ENCODE measurements at regions not wholly inside any gene's neighbourhood (a gene's known extent, or its start where the extent isn't known, plus 50 kb on each side); places are given as distances from the start of the nearest gene placed in this dataset.
"Not testable (repeated sequence)": the region's sequence is repeated elsewhere in the genome, so short reads cannot be mapped to it uniquely, and the experiment has no call there.

DNA sequence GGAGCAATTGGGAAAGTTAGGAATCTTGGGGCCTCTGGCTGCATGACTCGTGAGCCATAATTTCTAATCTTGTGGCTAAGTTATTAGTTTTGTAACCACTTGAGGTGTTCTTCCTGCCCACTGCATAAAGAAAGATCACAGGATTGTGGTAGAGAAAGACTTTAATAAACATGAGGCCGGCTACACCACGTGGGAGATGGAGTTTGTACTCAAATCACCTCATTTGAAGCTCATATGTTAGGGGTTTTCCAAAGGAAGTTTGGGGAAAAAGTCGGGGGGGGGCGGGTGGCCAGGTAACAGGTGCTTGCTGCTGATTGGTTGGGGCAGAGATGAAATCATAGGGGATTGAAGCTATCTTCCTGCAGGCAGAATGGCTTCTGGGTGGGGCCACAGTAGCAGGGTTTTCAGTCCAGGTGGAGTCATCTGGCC lies 287.8 kb downstream of the ZNF674 start:
- ATAC-seq (no peak), DNase-seq (ENCODE audit: low spot score) (no peak)
- Mint-ChIP-seq H3K36me3 (no peaks in the 10 kb centered on the region), H3K9me3 (no peaks in the 10 kb centered on the region), H3K4me3 (no peak overlapping the region), H3K27ac (no peak overlapping the region), H3K27me3 (peaks cover 0 to 29% of the 10 kb centered on the region in 2 donors), H3K4me1 (ENCODE audit: low read depth in 2 of 2) (peaks cover 0 to 7% of the 10 kb centered on the region in 2 donors)

DNA sequence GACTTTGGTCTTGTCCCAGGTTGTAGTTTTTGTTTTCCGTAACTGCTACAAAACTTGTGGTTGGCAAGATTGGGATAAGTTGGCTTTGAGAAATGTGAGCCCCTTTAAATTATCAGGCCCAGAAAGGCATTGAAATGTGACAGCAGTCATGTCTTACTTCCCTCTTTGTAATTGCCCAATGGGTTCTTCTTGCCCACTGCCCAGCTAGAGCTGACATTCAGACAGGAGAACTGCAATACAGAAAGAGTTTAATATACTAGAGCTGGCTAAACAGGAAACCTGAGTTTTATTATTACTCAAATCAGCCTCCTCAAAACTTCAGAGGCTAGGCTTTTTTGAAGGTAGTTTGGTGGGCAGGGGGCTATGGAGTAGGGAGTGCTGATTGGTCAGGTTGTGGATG lies 288.3 kb downstream of the ZNF674 start:
- Mint-ChIP-seq H3K4me1 (ENCODE audit: low read depth in 2 of 2) (peaks cover 0 to 7% of the 10 kb centered on the region in 2 donors), H3K27ac (no peak overlapping the region), H3K9me3 (no peaks in the 10 kb centered on the region), H3K4me3 (no peak overlapping the region), H3K27me3 (peaks cover 0 to 28% of the 10 kb centered on the region in 2 donors), H3K36me3 (no peaks in the 10 kb centered on the region)
- DNase-seq (ENCODE audit: low spot score) (no peak), ATAC-seq (no peak)

DNA sequence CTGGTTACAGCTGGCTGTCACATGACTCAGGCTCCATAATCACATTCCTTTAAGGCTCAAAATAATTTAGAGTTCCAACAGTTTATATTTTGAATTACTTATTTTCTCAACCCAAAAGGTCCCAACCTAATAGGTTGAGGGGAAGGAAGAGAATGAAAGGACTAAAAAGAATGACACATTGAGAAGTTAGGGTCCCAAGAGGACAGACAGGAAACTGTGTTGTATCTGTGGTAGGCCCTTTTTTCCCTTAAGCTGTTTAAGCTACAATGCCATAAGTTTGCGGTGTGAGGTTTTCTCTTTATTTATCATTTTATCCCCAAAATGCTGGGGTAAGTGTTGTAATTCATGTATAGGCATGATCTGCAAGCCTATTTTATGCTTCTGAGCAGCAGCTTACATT lies 290.2 kb downstream of the ZNF674 start:
- no peak for DNase-seq (ENCODE audit: low spot score)
- Mint-ChIP-seq H3K27me3 (peaks cover 0 to 24% of the 10 kb centered on the region in 2 donors), H3K27ac (no peak overlapping the region), H3K4me1 (ENCODE audit: low read depth in 2 of 2) (peaks cover 0 to 7% of the 10 kb centered on the region in 2 donors), H3K36me3 (no peaks in the 10 kb centered on the region), H3K4me3 (no peak overlapping the region), H3K9me3 (no peaks in the 10 kb centered on the region)
- ATAC-seq: no peak

DNA sequence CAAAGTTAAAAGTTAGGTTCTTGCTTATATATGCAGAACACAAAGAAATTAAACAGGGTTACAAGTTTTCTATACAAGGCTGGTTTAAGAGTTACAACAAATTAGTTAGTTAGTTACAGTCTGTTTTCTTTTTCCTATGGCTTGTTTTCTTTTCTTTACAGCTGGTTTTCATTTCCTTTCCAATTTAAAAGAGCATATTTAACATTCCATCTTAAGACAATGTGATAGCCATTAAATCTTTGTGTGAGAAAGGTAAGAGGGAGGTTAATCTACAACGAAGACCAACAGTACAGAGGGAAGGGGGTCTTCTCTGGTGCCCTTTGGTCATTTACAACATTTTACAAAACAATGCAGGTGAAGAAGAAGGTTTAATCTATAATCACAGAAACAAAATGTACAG lies 290.6 kb downstream of the ZNF674 start:
- no peak for ATAC-seq
- Mint-ChIP-seq H3K9me3 (no peaks in the 10 kb centered on the region), H3K27ac (no peak overlapping the region), H3K4me1 (ENCODE audit: low read depth in 2 of 2) (peaks cover 0 to 7% of the 10 kb centered on the region in 2 donors), H3K36me3 (no peaks in the 10 kb centered on the region), H3K27me3 (peaks cover 0 to 23% of the 10 kb centered on the region in 2 donors), H3K4me3 (no peak overlapping the region)
- no peak for DNase-seq (ENCODE audit: low spot score)

DNA sequence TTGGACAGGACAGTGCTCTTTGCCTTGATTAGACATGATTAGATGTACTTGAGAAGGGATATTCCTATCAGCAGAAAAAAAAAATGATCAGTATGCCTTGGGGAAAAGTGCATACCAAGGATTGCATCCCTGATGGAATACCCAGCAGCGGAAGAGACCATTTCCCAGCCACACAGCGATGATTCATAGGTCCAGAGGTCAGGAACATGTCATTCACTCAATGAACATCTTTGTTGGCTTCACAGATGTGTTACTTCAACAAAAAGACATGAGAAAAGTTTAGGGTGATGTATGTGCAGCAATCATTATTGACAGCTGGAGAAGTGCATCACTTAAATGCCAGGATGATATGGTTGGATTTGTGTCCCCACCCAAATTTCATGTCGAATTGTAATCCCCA lies 293.5 kb downstream of the ZNF674 start:
- Mint-ChIP-seq H3K4me3 (no peak overlapping the region), H3K27ac (no peak overlapping the region), H3K9me3 (no peaks in the 10 kb centered on the region), H3K36me3 (no peaks in the 10 kb centered on the region), H3K27me3 (peaks cover 6 to 34% of the 10 kb centered on the region in 2 donors), H3K4me1 (ENCODE audit: low read depth in 2 of 2) (peaks cover 0 to 2% of the 10 kb centered on the region in 2 donors)
- ATAC-seq (no peak), DNase-seq (ENCODE audit: low spot score) (no peak)

DNA sequence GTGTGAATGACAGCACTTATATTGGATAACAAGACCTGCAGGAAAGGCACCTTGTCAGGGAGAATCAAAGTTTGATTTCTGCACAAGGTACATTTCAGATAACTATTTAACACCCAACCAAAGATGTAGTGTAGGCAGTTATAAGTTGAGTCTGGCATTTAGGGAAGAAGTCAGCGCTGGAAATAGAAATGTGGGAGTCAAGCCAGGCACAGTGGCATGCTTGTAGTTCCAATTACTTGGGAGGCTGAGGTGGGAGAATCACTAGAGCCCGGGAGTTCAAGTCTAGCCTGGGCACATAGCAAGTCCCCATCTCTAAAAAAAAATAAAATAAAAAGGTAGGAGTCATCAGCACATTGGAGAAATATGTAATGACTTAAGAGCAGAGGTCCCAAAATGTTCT lies 295.1 kb downstream of the ZNF674 start:
- H3K27me3 Mint-ChIP-seq: peaks cover 6 to 28% of the 10 kb centered on the region in 2 donors
- DNase-seq (ENCODE audit: low spot score) (no peak), ATAC-seq (no peak)
- H3K4me1 Mint-ChIP-seq (ENCODE audit: low read depth in 2 of 2): peaks cover 0 to 2% of the 10 kb centered on the region in 2 donors
- H3K9me3 Mint-ChIP-seq: no peaks in the 10 kb centered on the region
- H3K27ac Mint-ChIP-seq: no peak overlapping the region
- no peaks in the 10 kb centered on the region for H3K36me3 Mint-ChIP-seq
- no peak overlapping the region for H3K4me3 Mint-ChIP-seq

DNA sequence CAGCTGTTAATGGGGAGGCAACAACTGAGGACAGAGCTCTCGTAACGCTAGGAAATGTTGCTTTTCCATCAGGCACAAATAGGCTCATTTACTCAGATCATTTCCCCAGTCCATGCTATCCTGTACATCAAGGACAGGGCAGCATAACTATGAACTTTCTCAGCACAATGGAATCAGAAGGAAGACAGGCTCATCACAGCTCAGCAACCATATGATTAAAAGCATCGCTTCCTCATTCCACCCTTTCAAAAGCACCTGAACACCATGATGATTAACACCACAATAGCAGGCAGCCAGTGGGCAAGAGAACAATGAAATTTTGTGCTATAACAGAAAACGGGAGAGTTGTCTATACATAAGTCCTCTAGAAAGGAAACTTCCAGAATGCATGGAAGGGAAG lies 297.8 kb downstream of the ZNF674 start:
- peaks cover 6 to 16% of the 10 kb centered on the region in 2 donors for H3K27me3 Mint-ChIP-seq
- no peaks in the 10 kb centered on the region for H3K36me3 Mint-ChIP-seq
- H3K4me3 Mint-ChIP-seq: no peak overlapping the region
- no peaks in the 10 kb centered on the region for H3K4me1 Mint-ChIP-seq (ENCODE audit: low read depth in 2 of 2)
- no peak overlapping the region for H3K27ac Mint-ChIP-seq
- ATAC-seq (no peak), DNase-seq (ENCODE audit: low spot score) (no peak)
- no peaks in the 10 kb centered on the region for H3K9me3 Mint-ChIP-seq

DNA sequence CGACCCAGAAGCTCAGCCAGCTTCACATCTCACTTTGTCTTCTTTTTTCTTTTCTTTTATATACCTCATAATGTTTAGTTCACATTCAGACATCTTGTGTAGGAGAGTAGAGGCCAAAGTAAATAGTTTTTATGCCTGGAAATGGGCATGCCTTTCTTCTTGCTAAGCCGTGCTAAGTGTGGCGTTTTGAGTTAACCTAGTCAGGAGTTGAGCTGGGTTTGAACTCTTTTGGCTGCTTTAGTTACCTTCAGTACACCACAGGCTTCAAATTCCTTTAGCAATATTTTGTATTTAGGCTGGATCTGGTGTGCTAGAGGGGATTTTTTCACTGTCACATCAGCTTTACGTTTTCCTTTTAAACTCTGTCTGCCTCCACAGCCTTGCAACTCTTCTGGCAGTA lies 300.8 kb downstream of the ZNF674 start:
- ATAC-seq (no peak), DNase-seq (ENCODE audit: low spot score) (no peak)
- no peaks in the 10 kb centered on the region for H3K36me3 Mint-ChIP-seq
- no peak overlapping the region for H3K27ac Mint-ChIP-seq
- no peaks in the 10 kb centered on the region for H3K4me1 Mint-ChIP-seq (ENCODE audit: low read depth in 2 of 2)
- no peak overlapping the region for H3K4me3 Mint-ChIP-seq
- H3K9me3 Mint-ChIP-seq: no peaks in the 10 kb centered on the region
- H3K27me3 Mint-ChIP-seq: peaks cover 6 to 11% of the 10 kb centered on the region in 2 donors

DNA sequence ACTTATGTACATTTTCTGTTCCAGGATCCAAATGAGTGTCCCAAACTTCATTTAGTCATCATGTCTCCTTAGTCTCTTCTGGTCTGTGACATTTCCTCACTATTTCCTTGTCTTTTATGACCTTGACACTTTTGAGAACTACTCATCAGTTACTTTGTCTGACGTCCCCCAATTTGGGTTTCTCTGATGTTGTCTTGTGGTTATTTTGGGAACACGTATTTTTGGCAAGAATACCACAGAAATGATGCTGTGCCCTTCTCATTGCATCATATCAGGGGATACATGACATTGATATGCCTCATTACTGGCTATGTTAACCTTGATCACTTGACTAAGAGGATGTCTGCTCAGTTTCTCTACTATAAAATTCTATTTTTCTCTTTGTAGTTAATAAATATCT lies 308.8 kb downstream of the ZNF674 start:
- no peak overlapping the region for H3K27ac Mint-ChIP-seq
- DNase-seq (ENCODE audit: low spot score): no peak
- no peak overlapping the region for H3K4me3 Mint-ChIP-seq
- H3K27me3 Mint-ChIP-seq: peaks cover 0 to 13% of the 10 kb centered on the region in 2 donors
- no peaks in the 10 kb centered on the region for H3K36me3 Mint-ChIP-seq
- no peaks in the 10 kb centered on the region for H3K9me3 Mint-ChIP-seq
- no peak for ATAC-seq
- H3K4me1 Mint-ChIP-seq (ENCODE audit: low read depth in 2 of 2): peaks cover 4 to 7% of the 10 kb centered on the region in 2 donors

DNA sequence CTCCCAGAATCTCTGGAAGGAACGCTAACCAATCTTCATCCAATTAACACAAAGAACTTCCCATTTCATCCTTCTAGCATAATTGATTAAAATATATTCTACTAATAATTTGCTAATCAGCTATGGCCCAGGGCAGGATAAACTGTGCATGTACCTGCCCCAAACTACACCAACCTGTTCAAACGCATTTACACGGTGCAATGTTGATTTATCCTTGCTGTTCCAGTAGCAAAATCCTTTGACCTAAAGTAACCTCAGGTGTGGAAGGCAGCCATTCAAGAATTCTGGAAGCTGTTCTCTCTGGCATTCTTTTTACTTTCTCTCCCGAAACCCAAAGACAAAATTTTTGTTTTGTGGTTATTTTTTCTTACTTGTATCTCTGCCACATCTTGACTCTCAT lies 309.4 kb downstream of the ZNF674 start:
- Mint-ChIP-seq H3K27me3 (peaks cover 0 to 13% of the 10 kb centered on the region in 2 donors), H3K4me1 (ENCODE audit: low read depth in 2 of 2) (peaks cover 4 to 7% of the 10 kb centered on the region in 2 donors), H3K36me3 (no peaks in the 10 kb centered on the region), H3K9me3 (no peaks in the 10 kb centered on the region), H3K27ac (no peak overlapping the region), H3K4me3 (no peak overlapping the region)
- DNase-seq (ENCODE audit: low spot score): no peak
- no peak for ATAC-seq

DNA sequence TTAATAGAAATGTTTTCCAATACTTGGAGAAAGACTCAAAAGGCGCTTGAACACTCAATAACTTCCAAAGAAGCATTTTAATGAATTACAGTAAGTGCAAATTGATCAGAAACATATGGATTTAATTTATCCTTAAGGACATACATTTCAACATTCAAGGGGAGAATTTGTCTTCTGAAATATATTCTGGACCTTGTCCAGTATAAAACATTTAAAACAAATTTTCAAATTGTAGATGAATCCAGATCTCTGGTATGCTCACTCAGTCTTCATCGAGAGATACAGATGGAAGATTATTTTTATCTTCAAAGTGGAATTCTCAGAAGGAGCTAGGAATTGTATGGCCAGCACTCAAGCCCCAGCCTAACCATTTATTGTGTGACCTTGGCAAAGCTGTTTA lies 310.4 kb downstream of the ZNF674 start:
- Mint-ChIP-seq H3K36me3 (no peaks in the 10 kb centered on the region), H3K4me1 (ENCODE audit: low read depth in 2 of 2) (peaks cover 4 to 7% of the 10 kb centered on the region in 2 donors), H3K9me3 (no peaks in the 10 kb centered on the region), H3K4me3 (no peak overlapping the region), H3K27me3 (peaks cover 0 to 13% of the 10 kb centered on the region in 2 donors), H3K27ac (no peak overlapping the region)
- DNase-seq (ENCODE audit: low spot score): no peak
- ATAC-seq: no peak

DNA sequence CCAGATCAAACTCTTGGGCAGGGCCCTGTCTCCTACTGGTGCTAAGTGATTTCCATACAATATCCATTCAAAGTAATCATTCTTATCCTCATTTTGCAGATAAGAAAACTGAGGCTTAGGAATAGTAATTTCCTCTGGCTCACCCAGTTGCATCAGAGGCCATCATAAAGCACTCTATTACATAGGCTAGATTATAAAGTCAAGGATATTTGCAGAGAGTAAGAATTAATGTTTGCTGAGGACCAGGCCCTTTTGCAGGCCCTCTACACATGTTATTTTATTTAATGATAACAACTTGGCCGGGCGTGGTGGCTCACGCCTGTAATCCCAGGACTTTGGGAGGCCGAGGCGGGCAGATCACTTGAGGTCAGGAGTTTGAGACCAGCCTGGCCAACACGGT lies 316.8 kb downstream of the ZNF674 start:
- H3K27ac Mint-ChIP-seq: no peak overlapping the region
- H3K4me1 Mint-ChIP-seq (ENCODE audit: low read depth in 2 of 2): no peaks in the 10 kb centered on the region
- DNase-seq (ENCODE audit: low spot score) (no peak), ATAC-seq (no peak)
- H3K27me3 Mint-ChIP-seq: peaks cover 0 to 2% of the 10 kb centered on the region in 2 donors
- no peaks in the 10 kb centered on the region for H3K36me3 Mint-ChIP-seq
- H3K9me3 Mint-ChIP-seq: no peaks in the 10 kb centered on the region
- no peak overlapping the region for H3K4me3 Mint-ChIP-seq

DNA sequence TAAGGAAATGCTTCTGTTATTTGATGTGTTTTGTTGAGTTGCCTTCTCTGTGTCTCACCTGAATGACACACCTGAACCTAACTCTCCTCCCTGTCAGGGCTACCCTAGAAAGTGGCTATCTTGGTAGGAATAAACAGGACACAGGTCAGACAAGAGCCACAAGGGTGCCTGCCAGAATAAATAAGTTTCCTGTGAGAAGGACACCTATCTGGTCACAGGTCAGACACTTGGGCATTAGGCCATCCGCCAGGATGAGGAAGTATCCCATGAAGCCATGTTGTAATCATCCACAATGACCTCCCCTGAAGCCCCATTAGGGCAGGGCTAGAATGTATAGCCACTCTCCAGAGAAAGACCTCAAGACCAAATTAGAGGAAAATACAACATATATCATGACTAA lies 318.8 kb downstream of the ZNF674 start:
- no peaks in the 10 kb centered on the region for H3K4me1 Mint-ChIP-seq (ENCODE audit: low read depth in 2 of 2)
- peaks cover 0 to 3% of the 10 kb centered on the region in 2 donors for H3K27me3 Mint-ChIP-seq
- H3K36me3 Mint-ChIP-seq: no peaks in the 10 kb centered on the region
- H3K9me3 Mint-ChIP-seq: no peaks in the 10 kb centered on the region
- DNase-seq (ENCODE audit: low spot score): no peak
- ATAC-seq: no peak
- H3K27ac Mint-ChIP-seq: no peak overlapping the region
- no peak overlapping the region for H3K4me3 Mint-ChIP-seq

DNA sequence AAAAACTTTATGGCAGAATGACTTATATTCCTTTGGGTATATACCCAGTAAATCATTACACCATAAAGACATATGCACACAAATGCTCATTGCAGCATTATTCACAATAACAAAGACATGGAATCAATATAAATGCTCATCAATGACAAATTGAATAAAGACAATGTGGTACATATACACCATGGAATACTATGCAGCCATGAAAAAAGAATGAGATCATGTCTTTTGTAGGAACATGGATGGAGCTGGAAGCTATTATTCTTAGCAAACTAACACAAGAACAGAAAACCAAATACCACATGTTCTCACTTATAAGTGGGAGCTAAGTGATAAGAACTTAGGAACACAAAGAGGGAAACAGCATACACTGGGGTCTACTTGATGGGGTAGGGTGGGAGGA lies 321.7 kb downstream of the ZNF674 start:
- ATAC-seq; DNase-seq (ENCODE audit: low spot score); H3K9me3 Mint-ChIP-seq; H3K27me3 Mint-ChIP-seq; H3K36me3 Mint-ChIP-seq; H3K4me3 Mint-ChIP-seq; H3K4me1 Mint-ChIP-seq (ENCODE audit: low read depth in 2 of 2); H3K27ac Mint-ChIP-seq: not testable (repeated sequence)

DNA sequence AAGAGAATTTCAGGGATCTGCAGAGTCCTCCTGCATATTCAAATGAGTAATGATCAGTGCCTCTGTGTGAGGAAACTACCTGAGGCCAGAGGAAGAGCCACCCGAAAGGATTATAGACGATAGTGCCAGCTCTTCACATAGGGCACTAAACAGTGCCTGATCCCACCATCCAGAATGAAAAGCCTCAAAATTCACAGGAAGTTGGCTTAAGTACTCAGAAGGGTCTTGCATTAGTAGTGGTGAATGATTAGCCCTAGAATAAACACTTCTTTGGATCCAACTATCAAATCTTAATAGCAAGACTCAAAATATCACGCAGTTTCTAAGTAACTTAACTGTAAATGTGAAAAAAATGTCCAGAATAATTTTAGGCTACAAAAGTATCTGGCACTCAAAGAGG lies 324.4 kb downstream of the ZNF674 start:
- Mint-ChIP-seq H3K4me3 (no peak overlapping the region), H3K27me3 (peaks cover 5 to 7% of the 10 kb centered on the region in 2 donors), H3K36me3 (no peaks in the 10 kb centered on the region), H3K27ac (no peak overlapping the region), H3K4me1 (ENCODE audit: low read depth in 2 of 2) (no peaks in the 10 kb centered on the region), H3K9me3 (no peaks in the 10 kb centered on the region)
- ATAC-seq (no peak), DNase-seq (ENCODE audit: low spot score) (no peak)

All from natural killer cell treated with Interleukin-12 subunit alpha and Interleukin-12 subunit beta and Interleukin-15 and Interleukin-18, amount 100 ng/mL, for 72 hours (primary cell).